Neural crest cell (in vitro differentiated cells): ENCODE measurements at regions not wholly inside any gene's neighbourhood (a gene's known extent, or its start where the extent isn't known, plus 50 kb on each side); places are given as distances from the start of the nearest gene placed in this dataset.

ENCODE experiments used
- DNase-seq: peaks from one replicate; pipeline ENCODE4 v3.0.0; 2021; ENCODE audit warnings: low read depth, mixed read lengths, low spot score
- H3K27ac Mint-ChIP-seq: one replicate; pipeline ENCODE4 v1.8.0; 2021; ENCODE audit warnings: mild to moderate bottlenecking, mixed read lengths; ENCODE audit not compliant: unreplicated experiment
- H3K27me3 Mint-ChIP-seq: 2 replicates; pipeline ENCODE4 v1.8.0; 2021; ENCODE audit warnings: low read depth, mild to moderate bottlenecking, mixed read lengths
- H3K36me3 Mint-ChIP-seq: 2 replicates; pipeline ENCODE4 v1.8.0; 2021; ENCODE audit warnings: low read depth, mild to moderate bottlenecking, mixed read lengths
- H3K4me1 Mint-ChIP-seq: 2 replicates; pipeline ENCODE4 v1.8.0; 2021; ENCODE audit warnings: mixed read lengths
- H3K4me3 Mint-ChIP-seq: one replicate; pipeline ENCODE4 v1.8.0; 2021; ENCODE audit warnings: mild to moderate bottlenecking, mixed read lengths
- H3K9me3 Mint-ChIP-seq: 2 replicates; pipeline ENCODE4 v1.8.0; 2021; ENCODE audit warnings: mixed read lengths
- CTCF ChIP-seq: fragments of 200-600 bp; sonication (generic); conservative IDR thresholded peaks from 2 replicates; pipeline ENCODE4 v1.5.0; 2021; ENCODE audit warnings: antibody characterized with exemption, mild to moderate bottlenecking

GRCh38 chr1:5389101-5389885 is 602.9 kb downstream of the NPHP4 start:
- Mint-ChIP-seq H3K4me3 (no peak overlapping the region), H3K9me3 (no peaks in the 10 kb centered on the region), H3K27me3 (no peaks in the 10 kb centered on the region), H3K27ac (no peak overlapping the region), H3K4me1 (peaks cover 12% of the 10 kb centered on the region), H3K36me3 (no peaks in the 10 kb centered on the region)
- no peak for DNase-seq
- TF ChIP-seq CTCF, result no peak

GRCh38 chr1:5388622-5389021 is 603.6 kb downstream of the NPHP4 start:
- DNase-seq, result no peak
- Mint-ChIP-seq H3K4me3 (no peak overlapping the region), H3K27me3 (no peaks in the 10 kb centered on the region), H3K9me3 (no peaks in the 10 kb centered on the region), H3K36me3 (no peaks in the 10 kb centered on the region), H3K27ac (no peak overlapping the region), H3K4me1 (peaks cover 12% of the 10 kb centered on the region)
- TF ChIP-seq CTCF, result no peak

GRCh38 chr1:5386371-5386770 is 605.9 kb downstream of the NPHP4 start:
- H3K4me3 Mint-ChIP-seq, result no peak overlapping the region
- no peak for TF ChIP-seq CTCF
- no peaks in the 10 kb centered on the region for H3K9me3 Mint-ChIP-seq
- H3K27me3 Mint-ChIP-seq, result no peaks in the 10 kb centered on the region
- no peak overlapping the region for H3K27ac Mint-ChIP-seq
- H3K4me1 Mint-ChIP-seq, result peaks cover 7% of the 10 kb centered on the region
- DNase-seq, result no peak
- no peaks in the 10 kb centered on the region for H3K36me3 Mint-ChIP-seq

GRCh38 chr1:5385956-5386355 is 606.3 kb downstream of the NPHP4 start:
- H3K4me1 Mint-ChIP-seq, result peaks cover 7% of the 10 kb centered on the region
- no peak overlapping the region for H3K4me3 Mint-ChIP-seq

GRCh38 chr1:5385096-5385799 is 607.0 kb downstream of the NPHP4 start:
- TF ChIP-seq CTCF, result no peak
- H3K4me3 Mint-ChIP-seq, result no peak overlapping the region
- H3K36me3 Mint-ChIP-seq, result no peaks in the 10 kb centered on the region
- no peak overlapping the region for H3K27ac Mint-ChIP-seq
- no peaks in the 10 kb centered on the region for H3K27me3 Mint-ChIP-seq
- H3K4me1 Mint-ChIP-seq, result peaks cover 4% of the 10 kb centered on the region
- no peak for DNase-seq
- H3K9me3 Mint-ChIP-seq, result no peaks in the 10 kb centered on the region

More at GRCh38 chr1:5385956-5386355, 606.3 kb downstream of the NPHP4 start:
- DNase-seq, result no peak
- H3K27me3 Mint-ChIP-seq, result no peaks in the 10 kb centered on the region
- TF ChIP-seq CTCF, result no peak
- no peak overlapping the region for H3K27ac Mint-ChIP-seq
- no peaks in the 10 kb centered on the region for H3K9me3 Mint-ChIP-seq
- H3K36me3 Mint-ChIP-seq, result no peaks in the 10 kb centered on the region
